ENCODE measurements at regions not wholly inside any gene's neighbourhood (a gene's known extent, or its start where the extent isn't known, plus 50 kb on each side); places are given as distances from the start of the nearest gene placed in this dataset.
"Not testable (repeated sequence)": the region's sequence is repeated elsewhere in the genome, so short reads cannot be mapped to it uniquely, and the experiment has no call there.

DNA sequence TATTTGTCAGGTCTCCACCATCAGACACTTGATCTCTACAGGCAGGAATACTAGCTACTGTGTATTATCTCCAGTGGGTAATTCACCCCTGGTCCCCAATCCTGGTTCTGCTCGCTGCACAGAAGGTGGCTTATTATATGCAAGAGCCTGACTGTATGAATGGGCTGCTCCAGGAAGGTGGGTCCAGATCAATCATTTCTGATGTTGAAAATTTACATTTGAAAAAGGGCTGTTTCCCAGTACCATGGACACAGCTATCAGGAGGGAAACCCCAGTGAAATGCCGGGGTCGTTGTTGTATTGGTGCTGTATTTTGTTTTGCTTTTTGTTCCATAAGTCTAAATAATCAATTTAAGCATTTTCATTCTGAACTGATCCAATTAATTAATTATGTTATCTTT is 367.6 kb downstream of the RND3 start:
- no peaks in the 10 kb centered on the region for H4K20me1 ChIP-seq (replicated peaks; ENCODE audit: control insufficient read depth, extremely low read depth, insufficient read depth, low read length)
- no TSS peak for BruUV-seq (replicated peaks)
- H3K79me2 ChIP-seq (ENCODE audit: control insufficient read depth, insufficient read depth, low read length) = no peaks in the 10 kb centered on the region
- intact Hi-C loops (cut with micrococcal nuclease) = no loop called here
- dilution Hi-C loops (cut with MboI; ENCODE audit: extremely low pct_ligation_motif_present, low sequenced_read_pairs) = no loop called here
- CTCF ChIA-PET = interaction anchor here (1.4 kb wide), 1 partner anchor 13 kb away, joined by 3 read pairs; no protein-coding TSS in a partner anchor
- H3K4me3 ChIP-seq (replicated peaks in 1 of 3; ENCODE audit: insufficient read depth in 1 of 3, low read depth in 1 of 3, low read length in 3 of 3) = no peak overlapping the region
- TF ChIP-seq POLR2A (IDR thresholded peaks at IDR 0.05; ENCODE audit: low read depth, low read length) (no peak), POLR2AphosphoS5 (IDR thresholded peaks at IDR 0.05; ENCODE audit: insufficient read depth, low read depth, low read length) (no peak)
- POLR2A ChIA-PET = no interaction called here
- DNase-seq (ENCODE audit: low read depth, low spot score) = no peak
- H3K4me1 ChIP-seq (ENCODE audit: control insufficient read depth, extremely low read depth, insufficient read depth, low read length) = no peaks in the 10 kb centered on the region
- no peak overlapping the region for H3K9ac ChIP-seq (replicated peaks; ENCODE audit: extremely low read depth, insufficient read depth, low read length)
- no peaks in the 10 kb centered on the region for H3K9me1 ChIP-seq (replicated peaks; ENCODE audit: control insufficient read depth, extremely low read depth, insufficient read depth, low read length)
- no peaks in the 10 kb centered on the region for H3K9me3 ChIP-seq (replicated peaks; ENCODE audit: control insufficient read depth, insufficient read depth, low read length)
- no peak overlapping the region for H3K4me2 ChIP-seq (ENCODE audit: insufficient read depth, low read length)
- FAIRE-seq = no peak
- H3K27me3 ChIP-seq (ENCODE audit: control insufficient read depth in 2 of 2, insufficient read depth in 2 of 2, low read length in 2 of 2) = no peaks in the 10 kb centered on the region
- no peaks in the 10 kb centered on the region for H3K36me3 ChIP-seq (ENCODE audit: control insufficient read depth in 2 of 2, extremely low read depth in 1 of 2, insufficient read depth in 2 of 2, low read length in 2 of 2)
- no peak overlapping the region for H3K27ac ChIP-seq (ENCODE audit: insufficient read depth, low read depth, low read length)
- H2AFZ ChIP-seq (ENCODE audit: low read depth, low read length) = no peak overlapping the region

DNA sequence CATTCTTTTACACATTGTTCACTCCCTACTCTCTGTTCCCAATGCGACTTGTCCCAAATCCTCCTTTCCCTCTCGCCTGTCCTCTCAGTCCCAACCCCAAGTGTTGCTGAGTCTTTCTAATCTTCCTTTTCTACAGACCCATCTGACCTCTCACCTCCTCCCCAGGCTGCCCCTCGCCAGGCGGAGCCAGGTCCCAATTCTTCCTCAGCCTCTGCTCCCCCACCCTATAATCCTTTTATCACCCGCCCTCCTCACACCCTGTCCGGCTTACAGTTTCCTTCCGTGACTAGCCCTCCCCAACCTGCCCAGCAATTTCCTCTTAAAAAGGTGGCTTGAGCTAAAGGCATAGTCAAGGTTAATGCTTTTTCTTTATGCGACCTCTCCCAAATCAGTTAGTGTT is 373.4 kb downstream of the RND3 start:
- H3K27me3 ChIP-seq (ENCODE audit: control insufficient read depth in 2 of 2, insufficient read depth in 2 of 2, low read length in 2 of 2); FAIRE-seq; H3K4me3 ChIP-seq (replicated peaks in 1 of 3; ENCODE audit: insufficient read depth in 1 of 3, low read depth in 1 of 3, low read length in 3 of 3); H3K36me3 ChIP-seq (ENCODE audit: control insufficient read depth in 2 of 2, extremely low read depth in 1 of 2, insufficient read depth in 2 of 2, low read length in 2 of 2); H3K9ac ChIP-seq (replicated peaks; ENCODE audit: extremely low read depth, insufficient read depth, low read length); H3K9me1 ChIP-seq (replicated peaks; ENCODE audit: control insufficient read depth, extremely low read depth, insufficient read depth, low read length); H3K9me3 ChIP-seq (replicated peaks; ENCODE audit: control insufficient read depth, insufficient read depth, low read length); POLR2A ChIA-PET; H3K27ac ChIP-seq (ENCODE audit: insufficient read depth, low read depth, low read length); intact Hi-C loops (cut with micrococcal nuclease); H3K79me2 ChIP-seq (ENCODE audit: control insufficient read depth, insufficient read depth, low read length); H3K4me1 ChIP-seq (ENCODE audit: control insufficient read depth, extremely low read depth, insufficient read depth, low read length); H2AFZ ChIP-seq (ENCODE audit: low read depth, low read length); DNase-seq (ENCODE audit: low read depth, low spot score); CTCF ChIA-PET; dilution Hi-C loops (cut with MboI; ENCODE audit: extremely low pct_ligation_motif_present, low sequenced_read_pairs); H3K4me2 ChIP-seq (ENCODE audit: insufficient read depth, low read length); H4K20me1 ChIP-seq (replicated peaks; ENCODE audit: control insufficient read depth, extremely low read depth, insufficient read depth, low read length); BruUV-seq (replicated peaks): not testable (repeated sequence)

GRCh38 chr2:150110548-150110947 is 376.9 kb downstream of the RND3 start:
- Histone ChIP-seq H3K4me2 (ENCODE audit: insufficient read depth, low read length) (no peak overlapping the region), H3K4me3 (replicated peaks in 1 of 3; ENCODE audit: insufficient read depth in 1 of 3, low read depth in 1 of 3, low read length in 3 of 3) (no peak overlapping the region), H3K27me3 (ENCODE audit: control insufficient read depth in 2 of 2, insufficient read depth in 2 of 2, low read length in 2 of 2) (no peaks in the 10 kb centered on the region), H3K79me2 (ENCODE audit: control insufficient read depth, insufficient read depth, low read length) (no peaks in the 10 kb centered on the region), H4K20me1 (replicated peaks; ENCODE audit: control insufficient read depth, extremely low read depth, insufficient read depth, low read length) (no peaks in the 10 kb centered on the region), H3K9me3 (replicated peaks; ENCODE audit: control insufficient read depth, insufficient read depth, low read length) (no peaks in the 10 kb centered on the region), H3K36me3 (ENCODE audit: control insufficient read depth in 2 of 2, extremely low read depth in 1 of 2, insufficient read depth in 2 of 2, low read length in 2 of 2) (no peaks in the 10 kb centered on the region), H3K4me1 (ENCODE audit: control insufficient read depth, extremely low read depth, insufficient read depth, low read length) (no peaks in the 10 kb centered on the region), H3K27ac (ENCODE audit: insufficient read depth, low read depth, low read length) (no peak overlapping the region), H3K9ac (replicated peaks; ENCODE audit: extremely low read depth, insufficient read depth, low read length) (no peak overlapping the region), H3K9me1 (replicated peaks; ENCODE audit: control insufficient read depth, extremely low read depth, insufficient read depth, low read length) (no peaks in the 10 kb centered on the region), H2AFZ (ENCODE audit: low read depth, low read length) (no peak overlapping the region)
- BruUV-seq (replicated peaks) = no TSS peak
- intact Hi-C loops (cut with micrococcal nuclease) (no loop called here), dilution Hi-C loops (cut with MboI; ENCODE audit: extremely low pct_ligation_motif_present, low sequenced_read_pairs) (no loop called here)
- POLR2A ChIA-PET = no interaction called here
- FAIRE-seq (no peak), DNase-seq (ENCODE audit: low read depth, low spot score) (no peak)
- TF ChIP-seq MAX (IDR thresholded peaks at IDR 0.05; ENCODE audit: insufficient read depth, insufficient read length) = no peak
- no peak for TF ChIP-seq JUN (IDR thresholded peaks at IDR 0.05; ENCODE audit: borderline replicate concordance, insufficient read depth, insufficient read length, low read depth)
- no peak for TF ChIP-seq POLR2AphosphoS5 (IDR thresholded peaks at IDR 0.05; ENCODE audit: insufficient read depth, low read depth, low read length)
- no peak for TF ChIP-seq MYC (IDR thresholded peaks at IDR 0.05; ENCODE audit: low read depth, low read length)
- TF ChIP-seq FOS (IDR thresholded peaks at IDR 0.05; ENCODE audit: borderline replicate concordance, insufficient read depth, low read length) = no peak
- TF ChIP-seq CTCF (IDR thresholded peaks at IDR 0.05; ENCODE audit: extremely low read depth in 1 of 2, insufficient read depth in 1 of 2, low read depth in 1 of 2, low read length in 2 of 2) = no peak
- no peak for TF ChIP-seq GATA2 (IDR thresholded peaks at IDR 0.05; ENCODE audit: insufficient read depth, insufficient read length, low read depth, low read length)
- TF ChIP-seq EZH2 (IDR thresholded peaks at IDR 0.05; ENCODE audit: borderline replicate concordance, low read depth, low read length, severe bottlenecking) = no peak
- no peak for TF ChIP-seq POLR2A (IDR thresholded peaks at IDR 0.05; ENCODE audit: low read depth, low read length)
- CTCF ChIA-PET = no interaction called here
